WTC11 (cell line): ENCODE measurements at regions not wholly inside any gene's neighbourhood (a gene's known extent, or its start where the extent isn't known, plus 50 kb on each side); places are given as distances from the start of the nearest gene placed in this dataset.
A peak's percentile ranks its signal among the peaks of the same experiment; 100 is the strongest.

Experiments
- ATAC-seq: fragments of 200-7000 bp; cut with Tn5 transposase; 2 replicates; pipeline ENCODE4 v1.10.0; 2021; ENCODE audit warnings: mild to moderate bottlenecking, moderate library complexity
- CTCF ChIA-PET: fragments of 300-600 bp; sonication (Branson Sonifier 250); formaldehyde crosslinking; loops from one replicate; lab custom pipeline; 2021; ENCODE audit warnings: antibody characterized with exemption; lab: Charles Lee
- POLR2A ChIA-PET: fragments of 350-600 bp; sonication (Branson Sonifier 250); formaldehyde crosslinking; loops from one replicate; lab custom pipeline; 2021; ENCODE audit warnings: antibody characterized with exemption; lab: Charles Lee
- DNase-seq: peaks from one replicate; pipeline ENCODE4 v3.0.0; 2021; ENCODE audit warnings: low spot score
- H3K27ac Mint-ChIP-seq: 2 replicates; pipeline ENCODE4 v1.8.0; 2021; ENCODE audit warnings: mixed read lengths
- H3K27me3 Mint-ChIP-seq: 2 replicates; pipeline ENCODE4 v1.8.0; 2021; ENCODE audit warnings: low read depth, mild to moderate bottlenecking, moderate library complexity, mixed read lengths
- H3K36me3 Mint-ChIP-seq: 2 replicates; pipeline ENCODE4 v1.8.0; 2021; ENCODE audit warnings: mixed read lengths
- H3K4me1 Mint-ChIP-seq: 2 replicates; pipeline ENCODE4 v1.8.0; 2022; ENCODE audit warnings: mixed read lengths
- H3K4me3 Mint-ChIP-seq: 2 replicates; pipeline ENCODE4 v1.8.0; 2021; ENCODE audit warnings: mild to moderate bottlenecking, moderate library complexity, mixed read lengths
- H3K9me3 Mint-ChIP-seq: 2 replicates; pipeline ENCODE4 v1.8.0; 2021; ENCODE audit warnings: mixed read lengths
- ATF2 ChIP-seq: sonication (generic); formaldehyde crosslinking; IDR thresholded peaks from 2 replicates; pipeline ENCODE4 v1.8.1; 2022; ENCODE audit warnings: low read depth, missing genetic modification reagents, borderline replicate concordance
- ATF6 ChIP-seq: sonication (generic); formaldehyde crosslinking; IDR thresholded peaks from 2 replicates; pipeline ENCODE4 v1.8.1; 2023; ENCODE audit warnings: mild to moderate bottlenecking, missing genetic modification reagents
- CBFB ChIP-seq: sonication (generic); formaldehyde crosslinking; IDR thresholded peaks from 2 replicates; pipeline ENCODE4 v1.8.1; 2022; ENCODE audit warnings: mild to moderate bottlenecking, low read depth, missing genetic modification reagents
- CREB1 ChIP-seq: sonication (generic); formaldehyde crosslinking; IDR thresholded peaks from 2 replicates; pipeline ENCODE4 v1.8.0; 2023; ENCODE audit warnings: mild to moderate bottlenecking, missing genetic modification reagents
- CTCF ChIP-seq: fragments of 200-600 bp; IDR thresholded peaks from 2 replicates; pipeline ENCODE4 v1.8.0; 2022; ENCODE audit warnings: antibody characterized with exemption
- JUN ChIP-seq: sonication (generic); formaldehyde crosslinking; IDR thresholded peaks from 2 replicates; pipeline ENCODE4 v1.8.0; 2023; ENCODE audit warnings: mild to moderate bottlenecking, missing genetic modification reagents
- MLX ChIP-seq: sonication (generic); formaldehyde crosslinking; IDR thresholded peaks from 2 replicates; pipeline ENCODE4 v1.8.1; 2023; ENCODE audit warnings: mild to moderate bottlenecking, missing genetic modification reagents, moderate library complexity
- PRDM15 ChIP-seq: sonication (generic); formaldehyde crosslinking; IDR thresholded peaks from 2 replicates; pipeline ENCODE4 v1.8.0; 2022; ENCODE audit warnings: missing genetic modification reagents
- SP1 ChIP-seq: sonication (generic); formaldehyde crosslinking; conservative IDR thresholded peaks from 2 replicates; pipeline ENCODE4 v1.8.1; 2022; ENCODE audit warnings: missing genetic modification reagents
- ZNF281 ChIP-seq: sonication (generic); formaldehyde crosslinking; IDR thresholded peaks from 2 replicates; pipeline ENCODE4 v1.8.0; 2023; ENCODE audit warnings: mild to moderate bottlenecking, missing genetic modification reagents
- ZNF532 ChIP-seq: fragments of 250-450 bp; sonication (Bioruptor Pico); IDR thresholded peaks from 2 replicates; pipeline ENCODE4 v1.9.0; 2021; ENCODE audit warnings: mild to moderate bottlenecking, borderline replicate concordance

- no peak for TF ChIP-seq CBFB (CRISPR knock-in tag)
- TF ChIP-seq JUN, result no peak
- no peak for TF ChIP-seq SP1 (CRISPR knock-in tag)
- no peak for TF ChIP-seq ATF2
- TF ChIP-seq MLX (CRISPR knock-in tag), result no peak
- TF ChIP-seq ZNF281, result no peak
Observed at GRCh38 chr11:28535677-28536076, 427.5 kb downstream of the METTL15 start (continued).

GRCh38 chr11:28529540-28530410 is 421.6 kb downstream of the METTL15 start:
- H3K27me3 Mint-ChIP-seq, result no peaks in the 10 kb centered on the region
- CTCF ChIA-PET, result interaction anchor here (0.5 to 4.8 kb wide), 18 partner anchors 10 to 835 kb away, joined by 3 to 44 read pairs (median 3); partner anchors contain the start of genes BDNF, KIF18A and METTL15
- DNase-seq (no peak), ATAC-seq (peak; percentile 48)
- POLR2A ChIA-PET, result interaction anchor here (0.6 kb wide), 1 partner anchor 255 kb away, joined by 3 read pairs; no protein-coding TSS in a partner anchor
- H3K9me3 Mint-ChIP-seq, result peaks cover 20% of the 10 kb centered on the region
- TF ChIP-seq CTCF (peak; percentile 56), PRDM15 (CRISPR knock-in tag) (no peak)
- no peaks in the 10 kb centered on the region for H3K4me1 Mint-ChIP-seq
- H3K27ac Mint-ChIP-seq, result no peak overlapping the region
- H3K4me3 Mint-ChIP-seq, result no peak overlapping the region
- peaks cover 23% of the 10 kb centered on the region for H3K36me3 Mint-ChIP-seq

GRCh38 chr11:28529046-28529445 is 420.9 kb downstream of the METTL15 start:
- ATAC-seq (no peak), DNase-seq (no peak)
- H3K4me1 Mint-ChIP-seq, result no peaks in the 10 kb centered on the region
- H3K36me3 Mint-ChIP-seq, result peaks cover 28% of the 10 kb centered on the region
- no peak overlapping the region for H3K4me3 Mint-ChIP-seq
- no peak overlapping the region for H3K27ac Mint-ChIP-seq
- ChIA-PET POLR2A (no interaction called here), CTCF (interaction anchor here (0.5 to 4.8 kb wide), 18 partner anchors 10 to 834 kb away, joined by 3 to 44 read pairs (median 4); partner anchors contain the start of genes BDNF, KIF18A and METTL15)
- H3K27me3 Mint-ChIP-seq, result no peaks in the 10 kb centered on the region
- H3K9me3 Mint-ChIP-seq, result peaks cover 28% of the 10 kb centered on the region
- TF ChIP-seq ZNF532 (CRISPR knock-in tag), result no peak
- TF ChIP-seq JUN, result no peak
- no peak for TF ChIP-seq CREB1 (CRISPR knock-in tag)
- TF ChIP-seq ATF6 (CRISPR knock-in tag), result no peak
